ENCODE measurements at regions not wholly inside any gene's neighbourhood (a gene's known extent, or its start where the extent isn't known, plus 50 kb on each side); places are given as distances from the start of the nearest gene placed in this dataset.
"Not testable (repeated sequence)": the region's sequence is repeated elsewhere in the genome, so short reads cannot be mapped to it uniquely, and the experiment has no call there.

GRCh38 chr6:135604035-135604860 lies 106.7 kb upstream of the AHI1 start:
- no peak for DNase-seq (ENCODE audit: low spot score)

GRCh38 chr6:135605278-135605790 lies 107.8 kb upstream of the AHI1 start:
- no peak for DNase-seq (ENCODE audit: low spot score)
- no peak for ATAC-seq

More at GRCh38 chr6:135604035-135604860, 106.7 kb upstream of the AHI1 start:
- ATAC-seq = no peak

GRCh38 chr6:135606392-135606791 lies 108.9 kb upstream of the AHI1 start:
- peak; percentile 53 for ATAC-seq
- no peak for DNase-seq (ENCODE audit: low spot score)

GRCh38 chr6:135608031-135608430 lies 110.5 kb upstream of the AHI1 start:
- DNase-seq (ENCODE audit: low spot score) (no peak), ATAC-seq (no peak)

- DNase-seq (ENCODE audit: low spot score); ATAC-seq: not testable (repeated sequence)
Measured at GRCh38 chr6:135610192-135610591, 112.7 kb upstream of the AHI1 start.

GRCh38 chr6:135616655-135617054 lies 119.1 kb upstream of the AHI1 start:
- DNase-seq (ENCODE audit: low spot score) (no peak), ATAC-seq (no peak)

GRCh38 chr6:135617222-135617621 lies 119.7 kb upstream of the AHI1 start:
- DNase-seq (ENCODE audit: low spot score) (no peak), ATAC-seq (no peak)

- ATAC-seq = no peak
- DNase-seq (ENCODE audit: low spot score) = no peak
Measured at GRCh38 chr6:135622081-135622480, 124.5 kb upstream of the AHI1 start.

- ATAC-seq (no peak), DNase-seq (ENCODE audit: low spot score) (no peak)
Measured at GRCh38 chr6:135623979-135624378, 126.4 kb upstream of the AHI1 start.

- ATAC-seq = no peak
Measured at GRCh38 chr6:135624402-135625295, 127.1 kb upstream of the AHI1 start.

GRCh38 chr6:135626001-135626400 lies 128.5 kb upstream of the AHI1 start:
- ATAC-seq; DNase-seq (ENCODE audit: low spot score): not testable (repeated sequence)

More at GRCh38 chr6:135624402-135625295, 127.1 kb upstream of the AHI1 start:
- DNase-seq (ENCODE audit: low spot score) = no peak

- DNase-seq (ENCODE audit: low spot score) (no peak), ATAC-seq (peak; percentile 78)
Measured at GRCh38 chr6:135627092-135627715, 129.7 kb upstream of the AHI1 start.

- DNase-seq (ENCODE audit: low spot score) (no peak), ATAC-seq (no peak)
Measured at GRCh38 chr6:135630789-135631376, 133.3 kb upstream of the AHI1 start.

GRCh38 chr6:135631821-135632220 lies 134.3 kb upstream of the AHI1 start:
- DNase-seq (ENCODE audit: low spot score) (no peak), ATAC-seq (no peak)

GRCh38 chr6:135633573-135633972 lies 136.0 kb upstream of the AHI1 start:
- DNase-seq (ENCODE audit: low spot score) (no peak), ATAC-seq (peak; percentile 62)

- DNase-seq (ENCODE audit: low spot score) (no peak), ATAC-seq (no peak)
Measured at GRCh38 chr6:135637701-135638100, 140.2 kb upstream of the AHI1 start.

GRCh38 chr6:135638108-135638507 lies 140.6 kb upstream of the AHI1 start:
- no peak for DNase-seq (ENCODE audit: low spot score)
- ATAC-seq = no peak

- DNase-seq (ENCODE audit: low spot score) (no peak), ATAC-seq (no peak)
Measured at GRCh38 chr6:135640048-135640447, 142.5 kb upstream of the AHI1 start.

GRCh38 chr6:135640449-135641111 lies 143.0 kb upstream of the AHI1 start:
- DNase-seq (ENCODE audit: low spot score) (no peak), ATAC-seq (no peak)

GRCh38 chr6:135642912-135643311 lies 145.4 kb upstream of the AHI1 start:
- DNase-seq (ENCODE audit: low spot score) (no peak), ATAC-seq (no peak)

All from left lobe of liver (tissue), 2 donors.